ENCODE measurements at regions not wholly inside any gene's neighbourhood (a gene's known extent, or its start where the extent isn't known, plus 50 kb on each side); places are given as distances from the start of the nearest gene placed in this dataset.

DNA sequence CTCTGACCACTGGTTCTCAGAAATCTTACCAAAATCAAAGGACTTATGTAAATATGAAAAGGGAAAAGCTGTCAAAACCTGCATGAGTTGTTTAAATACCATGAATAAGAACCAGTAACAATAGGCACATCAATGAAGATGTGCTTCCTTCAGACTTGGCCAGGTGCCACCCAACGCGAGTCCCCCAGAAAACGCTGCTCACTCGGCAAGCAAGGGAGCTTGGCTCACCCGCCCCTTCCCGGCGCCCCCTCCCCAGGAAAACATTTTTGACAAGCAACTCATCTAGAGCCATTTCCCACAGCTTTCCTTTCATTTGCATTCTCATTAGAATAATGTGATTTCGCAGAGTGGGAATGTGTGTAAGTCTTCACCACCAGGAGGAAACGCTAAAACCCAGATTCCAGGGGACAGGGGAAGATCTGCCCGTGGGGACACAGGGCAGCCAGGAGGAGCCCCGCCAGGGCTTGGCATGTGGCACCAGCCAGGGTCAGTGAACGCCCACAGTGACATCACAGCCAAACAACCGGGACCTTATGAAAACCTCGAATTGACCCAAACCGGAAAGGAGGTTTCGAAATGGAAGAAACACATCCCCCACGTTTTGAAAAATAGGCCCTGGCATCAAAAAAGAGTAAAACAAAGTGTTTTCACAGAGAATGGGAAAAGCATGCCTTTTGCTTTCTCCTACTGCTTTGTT, 366.2 kb upstream of the TSHZ3 start:
- H3K27ac ChIP-seq = no peak overlapping the region
- TF ChIP-seq, protein P1, sequence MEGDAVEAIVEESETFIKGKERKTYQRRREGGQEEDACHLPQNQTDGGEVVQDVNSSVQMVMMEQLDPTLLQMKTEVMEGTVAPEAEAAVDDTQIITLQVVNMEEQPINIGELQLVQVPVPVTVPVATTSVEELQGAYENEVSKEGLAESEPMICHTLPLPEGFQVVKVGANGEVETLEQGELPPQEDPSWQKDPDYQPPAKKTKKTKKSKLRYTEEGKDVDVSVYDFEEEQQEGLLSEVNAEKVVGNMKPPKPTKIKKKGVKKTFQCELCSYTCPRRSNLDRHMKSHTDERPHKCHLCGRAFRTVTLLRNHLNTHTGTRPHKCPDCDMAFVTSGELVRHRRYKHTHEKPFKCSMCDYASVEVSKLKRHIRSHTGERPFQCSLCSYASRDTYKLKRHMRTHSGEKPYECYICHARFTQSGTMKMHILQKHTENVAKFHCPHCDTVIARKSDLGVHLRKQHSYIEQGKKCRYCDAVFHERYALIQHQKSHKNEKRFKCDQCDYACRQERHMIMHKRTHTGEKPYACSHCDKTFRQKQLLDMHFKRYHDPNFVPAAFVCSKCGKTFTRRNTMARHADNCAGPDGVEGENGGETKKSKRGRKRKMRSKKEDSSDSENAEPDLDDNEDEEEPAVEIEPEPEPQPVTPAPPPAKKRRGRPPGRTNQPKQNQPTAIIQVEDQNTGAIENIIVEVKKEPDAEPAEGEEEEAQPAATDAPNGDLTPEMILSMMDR (conservative IDR thresholded peaks at IDR 0.05) = no peak
- no peak for TF ChIP-seq ZFX (IDR thresholded peaks at IDR 0.05)

DNA sequence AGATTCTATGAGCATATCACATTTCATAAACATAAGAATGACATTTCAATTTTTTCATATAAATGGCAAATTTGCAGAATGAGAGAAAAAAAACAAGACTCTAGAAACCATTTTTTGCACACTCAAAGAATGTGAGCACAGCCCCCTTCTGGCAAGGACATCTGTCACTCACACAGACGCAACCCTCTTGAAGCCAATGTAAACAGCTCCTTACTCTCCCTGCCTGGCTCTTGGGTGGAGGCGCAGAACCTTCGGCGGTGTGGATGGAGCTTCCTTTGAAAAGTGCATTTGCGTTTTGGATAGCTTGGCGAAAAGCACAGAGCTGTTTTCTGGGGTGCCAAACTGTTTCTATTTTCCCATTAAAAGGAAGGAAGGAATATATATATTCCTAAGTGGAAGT, 367.6 kb upstream of the TSHZ3 start:
- TF ChIP-seq ZFX (IDR thresholded peaks at IDR 0.05) = no peak
- TF ChIP-seq, protein P1 (conservative IDR thresholded peaks at IDR 0.05) = no peak
- H3K27ac ChIP-seq = no peak overlapping the region

DNA sequence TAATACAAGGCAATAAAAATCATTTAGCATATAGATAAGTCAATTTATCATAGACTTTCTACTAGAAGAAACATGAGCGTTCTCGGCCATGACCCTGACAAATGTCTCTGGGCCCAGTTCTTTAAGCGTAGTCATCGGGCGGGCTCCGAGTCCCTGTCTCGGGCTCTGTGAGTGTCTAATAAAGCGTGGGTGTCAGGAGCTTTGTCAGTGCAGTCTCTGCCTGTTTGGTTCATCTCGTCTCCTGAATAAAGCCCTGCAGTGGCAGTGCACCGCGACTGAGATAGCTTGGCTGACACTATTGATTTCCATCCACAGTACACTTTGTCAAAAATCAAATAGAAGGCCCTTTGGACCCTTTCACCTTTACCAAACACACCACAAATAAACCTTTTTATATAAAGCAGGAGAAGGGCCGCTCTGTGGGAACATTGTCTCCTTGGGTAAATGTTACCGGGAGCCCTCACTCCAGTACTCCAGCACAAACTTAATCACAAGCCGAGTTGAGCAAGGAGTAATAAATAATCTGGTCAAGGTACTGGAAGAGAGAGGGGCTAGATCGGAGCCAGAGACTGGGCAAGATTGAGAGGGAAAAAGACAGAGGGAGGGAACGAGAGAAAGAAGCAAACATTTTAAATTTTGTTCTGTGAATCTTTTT, 368.2 kb upstream of the TSHZ3 start:
- H3K27ac ChIP-seq = no peak overlapping the region
- TF ChIP-seq, protein P1 (conservative IDR thresholded peaks at IDR 0.05) = no peak
- no peak for TF ChIP-seq ZFX (IDR thresholded peaks at IDR 0.05)

DNA sequence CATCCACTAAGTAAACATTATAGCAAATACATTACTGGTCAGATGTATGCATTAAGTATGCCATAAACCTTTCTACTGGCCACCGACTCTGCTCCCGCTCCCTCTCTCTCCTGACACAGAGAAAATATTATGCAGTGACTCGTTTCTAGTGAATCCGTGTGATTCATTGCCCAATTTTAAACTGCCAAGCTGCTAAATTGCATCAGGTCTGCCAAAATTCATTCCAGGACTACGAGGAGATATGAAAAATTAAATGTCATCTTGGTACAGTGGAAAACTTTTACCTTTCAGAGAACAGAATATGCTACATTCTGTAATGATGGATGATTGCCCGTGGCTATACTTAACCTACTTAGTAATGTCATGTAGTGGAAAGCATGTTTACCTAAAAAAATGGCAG, 368.8 kb upstream of the TSHZ3 start:
- no peak for TF ChIP-seq ZFX (IDR thresholded peaks at IDR 0.05)
- TF ChIP-seq, protein P1 (conservative IDR thresholded peaks at IDR 0.05) = no peak
- H3K27ac ChIP-seq = no peak overlapping the region

DNA sequence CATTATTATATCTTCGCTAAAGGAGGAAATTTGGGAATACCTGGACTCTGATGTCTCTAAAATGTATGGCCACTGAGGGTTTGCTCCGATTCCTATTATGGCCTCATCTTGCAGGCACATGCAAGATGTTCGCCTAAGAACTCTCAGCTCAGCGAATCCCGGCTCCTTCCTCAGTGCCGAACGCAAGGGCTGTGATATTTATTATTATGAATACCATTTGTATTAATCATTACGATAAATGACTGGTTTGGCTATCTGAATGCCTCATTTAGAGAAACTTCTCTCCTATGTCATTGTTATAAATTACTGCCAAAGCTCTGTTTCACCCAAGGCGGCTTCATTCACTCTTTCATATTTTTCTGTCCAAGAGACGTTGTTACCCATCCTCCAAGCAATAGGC, 369.7 kb upstream of the TSHZ3 start:
- TF ChIP-seq, protein P1 (conservative IDR thresholded peaks at IDR 0.05) = no peak
- TF ChIP-seq ZFX (IDR thresholded peaks at IDR 0.05) = no peak
- no peak overlapping the region for H3K27ac ChIP-seq

DNA sequence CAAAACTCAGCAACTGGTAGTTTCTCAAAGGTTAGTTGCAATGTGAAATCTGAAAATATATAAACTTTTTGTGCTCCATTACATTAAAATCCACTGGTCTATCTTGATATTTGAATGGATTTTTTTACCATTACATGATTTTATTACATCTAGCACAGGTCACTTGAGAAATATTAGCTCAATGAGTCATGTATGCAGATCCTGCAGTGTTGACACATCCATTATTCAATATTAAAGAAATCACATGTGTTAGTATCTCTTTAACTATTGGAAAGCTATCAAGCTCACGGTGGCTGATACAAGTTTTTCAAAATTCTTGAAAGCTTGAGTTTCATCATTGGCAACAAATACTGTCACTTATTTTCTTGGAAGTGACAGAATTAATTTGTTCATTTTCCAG, 373.9 kb upstream of the TSHZ3 start:
- TF ChIP-seq, protein P1 (conservative IDR thresholded peaks at IDR 0.05) = no peak
- no peak for TF ChIP-seq ZFX (IDR thresholded peaks at IDR 0.05)
- no peak overlapping the region for H3K27ac ChIP-seq

DNA sequence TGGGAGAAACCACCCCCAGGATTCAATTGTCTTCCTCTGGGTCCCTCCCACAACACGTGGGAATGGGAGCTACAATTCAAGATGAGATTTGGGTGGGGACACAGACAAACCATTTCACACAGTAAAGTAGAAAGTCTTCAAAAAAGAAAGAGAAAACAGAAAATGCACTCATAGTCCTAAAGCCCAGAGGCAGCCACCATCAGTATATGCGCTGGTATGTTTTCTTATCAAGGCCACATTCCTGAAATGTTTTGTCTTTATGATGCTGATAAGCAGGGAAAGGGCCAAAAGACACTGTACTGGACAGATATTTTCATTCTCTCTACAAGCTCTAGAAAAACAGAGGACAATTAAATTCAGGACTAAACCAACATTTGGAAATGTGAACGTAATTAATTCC, 375.8 kb upstream of the TSHZ3 start:
- TF ChIP-seq, protein P1 (conservative IDR thresholded peaks at IDR 0.05) = no peak
- TF ChIP-seq ZFX (IDR thresholded peaks at IDR 0.05) = no peak
- H3K27ac ChIP-seq = no peak overlapping the region

All from C4-2B (cell line).